ENCODE measurements at regions not wholly inside any gene's neighbourhood (a gene's known extent, or its start where the extent isn't known, plus 50 kb on each side); places are given as distances from the start of the nearest gene placed in this dataset.
"Not testable (repeated sequence)": the region's sequence is repeated elsewhere in the genome, so short reads cannot be mapped to it uniquely, and the experiment has no call there.

DNA sequence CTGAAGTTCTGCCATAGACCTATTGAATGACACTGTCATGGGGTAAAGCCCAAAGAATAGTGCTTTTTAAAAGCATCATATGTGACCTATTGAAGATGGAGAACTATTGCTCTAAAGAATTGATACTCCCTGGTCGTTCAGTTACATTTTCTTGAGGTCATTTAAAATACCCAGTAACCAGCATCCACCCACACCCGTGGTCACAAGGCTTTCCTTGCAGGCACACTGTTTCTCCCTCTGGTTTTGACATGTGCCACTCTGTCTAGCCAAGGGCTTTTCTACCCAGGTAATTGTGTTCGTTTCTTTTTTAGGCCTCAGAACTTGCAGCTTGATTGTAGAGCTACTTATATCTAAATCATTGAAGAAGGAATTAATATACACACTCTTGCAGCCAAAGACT, 68.3 kb upstream of the LYZL2 start:
- Histone ChIP-seq H3K27ac (ENCODE audit: low read depth in 2 of 2, low read length in 1 of 2) (no peak overlapping the region), H3K36me3 (ENCODE audit: control insufficient read depth in 2 of 2, insufficient read depth in 2 of 2, low read length in 1 of 2) (no peaks in the 10 kb centered on the region), H3K27me3 (ENCODE audit: control insufficient read depth in 1 of 2, insufficient read depth in 2 of 2, low read length in 2 of 2) (no peaks in the 10 kb centered on the region), H3K4me3 (ENCODE audit: low read depth in 1 of 2, low read length in 2 of 2) (no peak overlapping the region), H3K4me1 (ENCODE audit: control insufficient read depth in 2 of 2, insufficient read depth in 2 of 2, low read length in 1 of 2) (no peaks in the 10 kb centered on the region), H3K9me3 (ENCODE audit: control insufficient read depth in 2 of 2, insufficient read depth in 1 of 2, low read depth in 1 of 2, low read length in 1 of 2) (no peaks in the 10 kb centered on the region)
- 75 to 79% methylated on average over 3 of the region's 3 CpGs for WGBS, 2 donors

DNA sequence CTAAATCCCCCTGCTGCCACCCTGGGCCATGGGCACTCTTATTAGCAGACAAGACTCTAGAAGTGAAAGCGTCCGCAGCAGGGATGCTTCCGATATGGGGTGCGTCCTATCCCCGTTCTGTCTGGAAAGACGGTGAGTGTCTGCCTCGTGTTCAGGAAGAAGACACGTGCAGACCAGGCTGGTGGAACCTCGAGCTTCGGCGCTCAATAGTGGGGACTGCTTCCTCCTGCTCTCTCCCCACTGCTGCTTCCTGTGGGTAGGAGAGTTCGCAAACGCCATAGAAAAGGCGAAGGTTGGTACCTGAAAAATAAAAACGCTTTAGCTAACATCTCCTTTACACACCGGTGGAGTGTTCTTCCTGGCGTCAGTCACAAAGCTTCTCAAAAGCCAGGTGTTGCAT, 67.7 kb upstream of the LYZL2 start:
- H3K4me1 ChIP-seq (ENCODE audit: control insufficient read depth in 2 of 2, insufficient read depth in 2 of 2, low read length in 1 of 2); H3K27ac ChIP-seq (ENCODE audit: low read depth in 2 of 2, low read length in 1 of 2); H3K36me3 ChIP-seq (ENCODE audit: control insufficient read depth in 2 of 2, insufficient read depth in 2 of 2, low read length in 1 of 2); H3K27me3 ChIP-seq (ENCODE audit: control insufficient read depth in 1 of 2, insufficient read depth in 2 of 2, low read length in 2 of 2); H3K4me3 ChIP-seq (ENCODE audit: low read depth in 1 of 2, low read length in 2 of 2); H3K9me3 ChIP-seq (ENCODE audit: control insufficient read depth in 2 of 2, insufficient read depth in 1 of 2, low read depth in 1 of 2, low read length in 1 of 2): not testable (repeated sequence)
- 68 to 74% methylated on average over 17 of the region's 17 CpGs for WGBS, 2 donors

DNA sequence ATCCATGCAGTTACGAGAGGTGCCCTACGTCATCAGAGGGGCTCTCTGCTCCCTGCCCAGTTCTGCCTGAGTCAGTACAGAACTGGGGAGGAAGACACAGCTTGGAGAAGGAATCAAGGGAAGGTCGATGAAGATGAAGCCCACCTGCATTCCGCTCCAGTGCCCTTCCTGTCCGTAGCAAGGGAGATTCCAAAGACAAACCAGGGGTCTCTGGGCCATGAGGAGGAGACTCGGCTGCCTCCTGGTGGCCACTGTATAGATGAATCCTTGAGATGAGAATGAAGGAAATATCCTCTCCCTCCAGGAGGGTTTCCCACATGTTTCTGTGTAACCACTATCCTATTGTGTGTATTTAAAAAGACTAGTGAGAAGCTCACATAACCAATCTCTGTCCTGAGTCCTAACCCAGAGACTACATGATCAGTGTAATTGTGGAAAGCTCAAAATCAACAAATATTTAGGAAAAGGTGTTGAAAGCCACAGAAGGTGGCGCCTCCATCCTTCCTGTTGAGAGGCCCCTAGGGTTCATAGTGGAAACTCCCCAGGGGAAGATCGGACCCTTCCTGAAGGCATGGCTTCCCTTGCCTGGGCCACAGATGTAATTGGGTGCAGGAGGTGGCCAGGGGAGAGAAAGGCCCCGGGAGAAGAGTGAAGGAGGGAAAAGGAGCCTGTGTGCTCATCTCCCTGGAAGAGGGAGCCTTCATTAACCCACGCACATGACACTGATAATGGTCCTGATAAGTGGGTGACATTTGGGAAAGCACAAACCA, 67.0 kb upstream of the LYZL2 start:
- 68 to 78% methylated on average over 9 of the region's 10 CpGs for WGBS, 2 donors
- H3K27ac ChIP-seq (ENCODE audit: low read depth in 2 of 2, low read length in 1 of 2) = peak overlapping the region; percentile 66 to 85
- H3K36me3 ChIP-seq (ENCODE audit: control insufficient read depth in 2 of 2, insufficient read depth in 2 of 2, low read length in 1 of 2); H3K9me3 ChIP-seq (ENCODE audit: control insufficient read depth in 2 of 2, insufficient read depth in 1 of 2, low read depth in 1 of 2, low read length in 1 of 2); H3K4me1 ChIP-seq (ENCODE audit: control insufficient read depth in 2 of 2, insufficient read depth in 2 of 2, low read length in 1 of 2); H3K4me3 ChIP-seq (ENCODE audit: low read depth in 1 of 2, low read length in 2 of 2); H3K27me3 ChIP-seq (ENCODE audit: control insufficient read depth in 1 of 2, insufficient read depth in 2 of 2, low read length in 2 of 2): not testable (repeated sequence)

DNA sequence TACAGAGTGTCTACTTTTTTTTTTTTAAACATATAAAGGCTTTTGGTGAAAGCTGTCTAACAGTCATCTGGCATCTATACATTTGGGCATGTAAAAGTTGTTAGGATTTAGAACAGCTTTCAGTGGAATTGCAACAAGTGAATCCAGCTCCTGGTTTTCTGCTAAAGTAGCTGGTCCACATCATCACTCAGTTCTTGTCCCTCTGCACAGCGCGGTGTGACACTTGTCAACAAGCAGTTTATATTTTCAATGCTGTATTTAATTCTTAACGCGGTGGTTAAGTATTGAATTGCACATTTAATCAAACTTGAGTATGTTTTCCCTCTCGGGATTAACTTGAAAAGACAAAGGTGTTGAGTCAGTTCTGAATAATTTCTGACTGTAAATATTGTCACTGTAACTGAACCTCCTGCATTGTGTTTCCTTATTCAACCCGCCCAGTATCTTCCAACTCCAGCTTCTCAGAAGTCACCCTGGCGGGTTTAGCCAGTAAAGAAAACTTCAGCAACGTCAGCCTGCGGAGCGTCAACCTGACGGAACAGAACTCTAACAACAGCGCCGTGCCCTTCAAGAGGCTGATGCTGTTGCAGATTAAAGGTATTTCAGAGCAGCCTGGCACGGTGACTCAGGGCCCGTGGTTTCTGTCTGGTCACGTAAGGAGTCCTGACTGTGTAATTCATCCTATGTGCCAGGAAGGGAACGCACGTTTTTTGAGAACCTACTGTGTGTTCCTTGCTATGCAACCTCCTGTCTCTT, 66.1 kb upstream of the LYZL2 start:
- not testable (repeated sequence) for H3K27me3 ChIP-seq (ENCODE audit: control insufficient read depth in 1 of 2, insufficient read depth in 2 of 2, low read length in 2 of 2); H3K9me3 ChIP-seq (ENCODE audit: control insufficient read depth in 2 of 2, insufficient read depth in 1 of 2, low read depth in 1 of 2, low read length in 1 of 2); H3K36me3 ChIP-seq (ENCODE audit: control insufficient read depth in 2 of 2, insufficient read depth in 2 of 2, low read length in 1 of 2); H3K4me3 ChIP-seq (ENCODE audit: low read depth in 1 of 2, low read length in 2 of 2); H3K4me1 ChIP-seq (ENCODE audit: control insufficient read depth in 2 of 2, insufficient read depth in 2 of 2, low read length in 1 of 2)
- 31 to 46% methylated on average over 18 of the region's 18 CpGs for WGBS, 2 donors
- peak overlapping the region; percentile 66 to 85 for H3K27ac ChIP-seq (ENCODE audit: low read depth in 2 of 2, low read length in 1 of 2)

DNA sequence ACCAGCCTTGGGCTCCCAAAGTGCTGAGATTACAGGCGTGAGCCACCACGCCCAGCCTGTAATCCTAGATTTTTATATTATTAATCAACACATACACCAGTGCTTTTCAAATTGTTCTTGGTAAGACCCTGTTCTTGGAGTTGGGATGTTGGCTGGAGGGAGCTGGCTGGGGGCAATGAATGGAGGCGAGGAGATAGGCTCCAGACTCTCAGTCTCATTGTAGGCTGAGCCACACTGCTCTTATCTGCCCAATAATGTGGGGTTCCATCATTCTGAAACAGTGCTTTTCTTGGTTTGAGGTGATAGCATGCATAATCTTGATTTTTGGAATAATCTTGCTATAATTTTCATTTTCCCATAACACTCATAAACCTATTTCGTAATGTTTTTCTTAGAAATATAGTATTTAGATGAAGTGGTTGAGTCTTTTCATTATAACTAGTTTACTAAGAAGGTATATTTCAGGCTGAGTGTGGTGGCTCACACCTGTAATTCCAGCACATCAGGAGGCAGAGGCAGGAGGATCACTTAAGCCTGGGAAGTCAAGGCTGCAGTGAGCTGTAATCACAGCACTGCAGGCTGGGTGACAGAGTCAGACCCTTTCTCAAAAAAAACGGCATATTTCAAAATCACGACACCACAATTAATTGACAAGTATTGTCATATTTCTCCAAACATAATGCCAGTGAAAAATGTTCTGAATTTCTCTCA, 65.1 kb upstream of the LYZL2 start:
- Histone ChIP-seq H3K27me3 (ENCODE audit: control insufficient read depth in 1 of 2, insufficient read depth in 2 of 2, low read length in 2 of 2) (no peaks in the 10 kb centered on the region), H3K9me3 (ENCODE audit: control insufficient read depth in 2 of 2, insufficient read depth in 1 of 2, low read depth in 1 of 2, low read length in 1 of 2) (no peaks in the 10 kb centered on the region), H3K36me3 (ENCODE audit: control insufficient read depth in 2 of 2, insufficient read depth in 2 of 2, low read length in 1 of 2) (no peaks in the 10 kb centered on the region), H3K4me1 (ENCODE audit: control insufficient read depth in 2 of 2, insufficient read depth in 2 of 2, low read length in 1 of 2) (no peaks in the 10 kb centered on the region), H3K27ac (ENCODE audit: low read depth in 2 of 2, low read length in 1 of 2) (no peak overlapping the region), H3K4me3 (ENCODE audit: low read depth in 1 of 2, low read length in 2 of 2) (no peak overlapping the region)
- WGBS, 2 donors = 86 to 88% methylated on average over 6 of the region's 6 CpGs

DNA sequence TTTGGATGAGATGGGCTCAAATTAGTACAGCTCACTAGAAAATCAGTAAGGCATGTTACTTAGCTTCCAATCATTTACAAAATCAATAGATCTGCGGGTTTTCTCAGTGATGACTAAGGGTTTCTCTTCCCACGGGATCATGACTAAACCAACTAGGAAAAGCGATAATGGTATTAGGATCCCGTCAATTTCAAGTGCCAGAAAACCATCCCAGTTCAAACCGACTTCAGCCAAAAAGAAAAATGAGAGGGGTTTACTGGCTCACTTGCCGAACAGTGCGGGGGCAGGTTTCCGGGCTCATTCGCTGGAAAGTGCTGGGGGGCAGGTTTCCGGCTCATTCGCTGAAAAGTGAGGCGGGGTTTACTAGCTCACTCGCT, 62.1 kb upstream of the LYZL2 start:
- no peaks in the 10 kb centered on the region for H3K4me1 ChIP-seq (ENCODE audit: control insufficient read depth in 2 of 2, insufficient read depth in 2 of 2, low read length in 1 of 2)
- no peaks in the 10 kb centered on the region for H3K27me3 ChIP-seq (ENCODE audit: control insufficient read depth in 1 of 2, insufficient read depth in 2 of 2, low read length in 2 of 2)
- WGBS, 2 donors = 88 to 92% methylated on average over 13 of the region's 13 CpGs
- no peak overlapping the region for H3K27ac ChIP-seq (ENCODE audit: low read depth in 2 of 2, low read length in 1 of 2)
- H3K36me3 ChIP-seq (ENCODE audit: control insufficient read depth in 2 of 2, insufficient read depth in 2 of 2, low read length in 1 of 2) = no peaks in the 10 kb centered on the region
- H3K4me3 ChIP-seq (ENCODE audit: low read depth in 1 of 2, low read length in 2 of 2) = no peak overlapping the region
- no peaks in the 10 kb centered on the region for H3K9me3 ChIP-seq (ENCODE audit: control insufficient read depth in 2 of 2, insufficient read depth in 1 of 2, low read depth in 1 of 2, low read length in 1 of 2)

DNA sequence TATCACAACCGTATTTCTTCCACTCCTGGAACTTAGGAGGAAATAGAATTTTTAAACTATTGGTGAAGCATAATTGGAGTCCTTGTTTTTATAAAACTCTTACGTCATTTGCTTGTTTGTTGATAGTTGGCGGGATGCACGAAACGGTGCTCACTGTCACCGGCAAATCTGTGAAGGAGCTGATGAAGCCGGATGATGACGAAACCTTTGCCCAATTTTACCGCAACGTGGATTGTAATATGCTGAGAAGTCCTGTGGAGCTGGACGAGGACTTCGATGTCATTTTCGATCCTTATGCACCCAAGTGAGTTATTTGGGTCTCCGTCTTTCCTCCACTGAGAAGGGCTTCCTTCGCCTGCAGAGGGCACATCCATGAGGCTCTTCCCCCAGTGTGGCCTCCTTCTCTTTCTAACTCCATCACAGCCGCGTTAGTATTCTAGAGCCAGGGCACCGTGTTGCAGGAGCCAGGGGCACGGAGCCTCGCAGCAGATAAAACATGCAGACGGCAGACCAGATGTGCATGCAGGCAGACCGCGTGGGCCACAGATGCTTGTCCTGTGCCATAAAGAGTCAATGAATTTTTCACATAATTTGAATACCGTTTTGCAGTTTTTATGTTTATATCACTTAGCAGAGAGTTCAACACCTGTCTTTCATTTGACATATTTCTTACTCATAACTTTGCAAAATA, 61.5 kb upstream of the LYZL2 start:
- not testable (repeated sequence) for H3K9me3 ChIP-seq (ENCODE audit: control insufficient read depth in 2 of 2, insufficient read depth in 1 of 2, low read depth in 1 of 2, low read length in 1 of 2); H3K27me3 ChIP-seq (ENCODE audit: control insufficient read depth in 1 of 2, insufficient read depth in 2 of 2, low read length in 2 of 2); H3K36me3 ChIP-seq (ENCODE audit: control insufficient read depth in 2 of 2, insufficient read depth in 2 of 2, low read length in 1 of 2); H3K4me3 ChIP-seq (ENCODE audit: low read depth in 1 of 2, low read length in 2 of 2); H3K27ac ChIP-seq (ENCODE audit: low read depth in 2 of 2, low read length in 1 of 2); H3K4me1 ChIP-seq (ENCODE audit: control insufficient read depth in 2 of 2, insufficient read depth in 2 of 2, low read length in 1 of 2)
- 85 to 91% methylated on average over 24 of the region's 24 CpGs for WGBS, 2 donors

DNA sequence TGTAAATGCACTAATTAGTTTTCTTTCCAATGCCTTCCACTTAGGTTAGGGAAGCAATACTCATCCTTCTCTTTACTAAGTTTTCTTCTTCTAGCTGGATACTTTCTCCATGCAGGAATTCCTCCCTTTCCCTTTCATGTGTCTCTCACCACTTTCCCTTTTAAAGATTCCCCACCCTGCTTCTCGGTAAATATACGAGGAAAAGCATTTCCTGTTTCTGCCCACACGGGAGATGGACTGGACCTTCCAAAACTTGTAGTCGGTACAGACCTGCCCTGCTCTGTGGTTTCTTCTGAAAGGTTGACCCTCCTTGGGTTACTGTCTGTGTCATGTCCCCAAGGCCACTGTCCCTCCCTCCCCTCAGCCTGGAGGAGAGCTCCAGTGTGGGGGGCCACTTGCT, 58.9 kb upstream of the LYZL2 start:
- Histone ChIP-seq H3K9me3 (ENCODE audit: control insufficient read depth in 2 of 2, insufficient read depth in 1 of 2, low read depth in 1 of 2, low read length in 1 of 2) (no peaks in the 10 kb centered on the region), H3K4me1 (ENCODE audit: control insufficient read depth in 2 of 2, insufficient read depth in 2 of 2, low read length in 1 of 2) (no peaks in the 10 kb centered on the region), H3K27me3 (ENCODE audit: control insufficient read depth in 1 of 2, insufficient read depth in 2 of 2, low read length in 2 of 2) (no peaks in the 10 kb centered on the region), H3K4me3 (ENCODE audit: low read depth in 1 of 2, low read length in 2 of 2) (no peak overlapping the region), H3K36me3 (ENCODE audit: control insufficient read depth in 2 of 2, insufficient read depth in 2 of 2, low read length in 1 of 2) (no peaks in the 10 kb centered on the region), H3K27ac (ENCODE audit: low read depth in 2 of 2, low read length in 1 of 2) (no peak overlapping the region)
- 47 to 52% methylated on average over 4 of the region's 4 CpGs for WGBS, 2 donors

DNA sequence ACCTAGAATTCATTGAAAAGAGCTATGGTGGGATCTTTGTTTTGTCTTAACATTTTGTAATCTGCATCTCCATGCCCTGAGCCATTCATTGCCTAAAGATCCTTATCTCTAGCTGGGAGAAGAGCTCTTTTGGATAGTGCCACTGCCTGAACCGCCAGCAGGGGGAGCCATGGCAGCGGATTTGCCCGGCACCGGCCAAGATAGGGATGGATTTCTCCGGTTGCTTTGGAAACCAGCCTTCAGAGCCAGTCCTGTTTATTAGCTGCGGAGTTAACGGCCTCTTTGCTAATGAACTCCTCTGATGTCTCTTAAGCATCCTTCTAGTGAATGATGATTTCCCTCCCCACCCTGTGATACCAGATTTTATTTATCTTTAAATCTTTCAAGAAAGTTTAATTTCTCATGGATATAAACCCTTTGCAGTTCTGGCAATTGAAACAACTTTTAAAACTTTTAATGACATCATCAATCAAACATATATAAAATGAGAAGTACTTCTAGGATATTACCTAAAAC, 58.2 kb upstream of the LYZL2 start:
- Histone ChIP-seq H3K36me3 (ENCODE audit: control insufficient read depth in 2 of 2, insufficient read depth in 2 of 2, low read length in 1 of 2) (no peaks in the 10 kb centered on the region), H3K27me3 (ENCODE audit: control insufficient read depth in 1 of 2, insufficient read depth in 2 of 2, low read length in 2 of 2) (no peaks in the 10 kb centered on the region), H3K4me3 (ENCODE audit: low read depth in 1 of 2, low read length in 2 of 2) (no peak overlapping the region), H3K27ac (ENCODE audit: low read depth in 2 of 2, low read length in 1 of 2) (no peak overlapping the region), H3K4me1 (ENCODE audit: control insufficient read depth in 2 of 2, insufficient read depth in 2 of 2, low read length in 1 of 2) (no peaks in the 10 kb centered on the region), H3K9me3 (ENCODE audit: control insufficient read depth in 2 of 2, insufficient read depth in 1 of 2, low read depth in 1 of 2, low read length in 1 of 2) (no peaks in the 10 kb centered on the region)
- WGBS, 2 donors = 1% methylated on average over 7 of the region's 7 CpGs

Data from esophagus (tissue), 2 donors.